Mucosa of rectum (tissue), 2 donors: ENCODE measurements at regions not wholly inside any gene's neighbourhood (a gene's known extent, or its start where the extent isn't known, plus 50 kb on each side); places are given as distances from the start of the nearest gene placed in this dataset.

ENCODE experiments used
- H3K27ac ChIP-seq, 2 donors: one replicate each; pipeline ENCODE4 v1.7.0; 2013; ENCODE audit warnings: inconsistent platforms in 2 of 2, low read depth in 2 of 2, low read length in 2 of 2
- H3K27me3 ChIP-seq, 2 donors: one replicate each; pipeline ENCODE4 v1.7.0; 2013; ENCODE audit warnings: low read length in 2 of 2; ENCODE audit not compliant: control insufficient read depth in 2 of 2, insufficient read depth in 2 of 2
- H3K36me3 ChIP-seq, 2 donors: one replicate each; pipeline ENCODE4 v1.7.0; 2013; ENCODE audit warnings: low read length in 2 of 2; ENCODE audit not compliant: control insufficient read depth in 2 of 2, insufficient read depth in 2 of 2
- H3K4me1 ChIP-seq, 2 donors: one replicate each; pipeline ENCODE4 v1.7.0; 2013; ENCODE audit warnings: low read length in 2 of 2, mild to moderate bottlenecking in 1 of 2; ENCODE audit not compliant: control insufficient read depth in 2 of 2, insufficient read depth in 2 of 2
- H3K4me3 ChIP-seq, 2 donors: one replicate each; pipeline ENCODE4 v1.7.0; 2013; ENCODE audit warnings: low read length in 2 of 2
- H3K9ac ChIP-seq, 2 donors: one replicate each; pipeline ENCODE4 v1.7.0; 2013; ENCODE audit warnings: low read length in 2 of 2, low read depth in 1 of 2, mild to moderate bottlenecking in 1 of 2
- H3K9me3 ChIP-seq, 2 donors: one replicate each; pipeline ENCODE4 v1.7.0; 2013; ENCODE audit warnings: low read length in 2 of 2; ENCODE audit not compliant: control insufficient read depth in 2 of 2
- donor health status: healthy.
- donor health status: Normal muscosa, but diverticular disease.

- Histone ChIP-seq H3K4me3 (no peak overlapping the region), H3K4me1 (no peaks in the 10 kb centered on the region), H3K36me3 (no peaks in the 10 kb centered on the region), H3K9ac (no peak overlapping the region), H3K27ac (no peak overlapping the region), H3K27me3 (no peaks in the 10 kb centered on the region), H3K9me3 (no peaks in the 10 kb centered on the region)
These were observed 64.4 kb downstream of the CCDC54 start for GRCh38 chr3:107441617-107442016.

- no peak overlapping the region for H3K9ac ChIP-seq
- H3K9me3 ChIP-seq = no peaks in the 10 kb centered on the region
- H3K27ac ChIP-seq = no peak overlapping the region
- no peaks in the 10 kb centered on the region for H3K4me1 ChIP-seq
- no peaks in the 10 kb centered on the region for H3K36me3 ChIP-seq
- H3K4me3 ChIP-seq = no peak overlapping the region
- H3K27me3 ChIP-seq = no peaks in the 10 kb centered on the region
These were observed 66.2 kb downstream of the CCDC54 start for GRCh38 chr3:107443461-107443860.

- no peak overlapping the region for H3K9ac ChIP-seq
- H3K4me3 ChIP-seq = no peak overlapping the region
- H3K36me3 ChIP-seq = no peaks in the 10 kb centered on the region
- no peaks in the 10 kb centered on the region for H3K9me3 ChIP-seq
- H3K4me1 ChIP-seq = no peaks in the 10 kb centered on the region
- H3K27ac ChIP-seq = no peak overlapping the region
- no peaks in the 10 kb centered on the region for H3K27me3 ChIP-seq
These were observed 69.5 kb downstream of the CCDC54 start for GRCh38 chr3:107446706-107447105.

GRCh38 chr3:107450254-107450893 lies 72.4 kb upstream of the BBX start:
- H3K27ac ChIP-seq = no peak overlapping the region
- no peaks in the 10 kb centered on the region for H3K27me3 ChIP-seq
- H3K9me3 ChIP-seq = no peaks in the 10 kb centered on the region
- no peak overlapping the region for H3K9ac ChIP-seq
- no peak overlapping the region for H3K4me3 ChIP-seq
- no peaks in the 10 kb centered on the region for H3K36me3 ChIP-seq
- no peaks in the 10 kb centered on the region for H3K4me1 ChIP-seq

GRCh38 chr3:107452436-107452835 lies 70.3 kb upstream of the BBX start:
- Histone ChIP-seq H3K9me3 (no peaks in the 10 kb centered on the region), H3K27ac (no peak overlapping the region), H3K27me3 (no peaks in the 10 kb centered on the region), H3K4me1 (no peaks in the 10 kb centered on the region), H3K9ac (no peak overlapping the region), H3K36me3 (no peaks in the 10 kb centered on the region), H3K4me3 (no peak overlapping the region)

- no peak overlapping the region for H3K27ac ChIP-seq
- H3K9ac ChIP-seq = no peak overlapping the region
- H3K4me1 ChIP-seq = no peaks in the 10 kb centered on the region
- H3K36me3 ChIP-seq = no peaks in the 10 kb centered on the region
- no peaks in the 10 kb centered on the region for H3K27me3 ChIP-seq
- H3K9me3 ChIP-seq = no peaks in the 10 kb centered on the region
- no peak overlapping the region for H3K4me3 ChIP-seq
These were observed 69.3 kb upstream of the BBX start for GRCh38 chr3:107453504-107453903.

GRCh38 chr3:107455621-107456020 lies 67.1 kb upstream of the BBX start:
- H3K4me1 ChIP-seq = no peaks in the 10 kb centered on the region
- no peak overlapping the region for H3K4me3 ChIP-seq
- H3K27ac ChIP-seq = no peak overlapping the region
- H3K9ac ChIP-seq = no peak overlapping the region
- no peaks in the 10 kb centered on the region for H3K27me3 ChIP-seq
- no peaks in the 10 kb centered on the region for H3K36me3 ChIP-seq
- no peaks in the 10 kb centered on the region for H3K9me3 ChIP-seq

- no peaks in the 10 kb centered on the region for H3K9me3 ChIP-seq
- no peak overlapping the region for H3K27ac ChIP-seq
- H3K36me3 ChIP-seq = no peaks in the 10 kb centered on the region
- no peak overlapping the region for H3K4me3 ChIP-seq
- H3K9ac ChIP-seq = no peak overlapping the region
- no peaks in the 10 kb centered on the region for H3K27me3 ChIP-seq
- no peaks in the 10 kb centered on the region for H3K4me1 ChIP-seq
These were observed 66.3 kb upstream of the BBX start for GRCh38 chr3:107456501-107456900.

- no peak overlapping the region for H3K9ac ChIP-seq
- H3K4me3 ChIP-seq = no peak overlapping the region
- no peaks in the 10 kb centered on the region for H3K27me3 ChIP-seq
- H3K9me3 ChIP-seq = no peaks in the 10 kb centered on the region
- no peak overlapping the region for H3K27ac ChIP-seq
- no peaks in the 10 kb centered on the region for H3K4me1 ChIP-seq
- no peaks in the 10 kb centered on the region for H3K36me3 ChIP-seq
These were observed 63.9 kb upstream of the BBX start for GRCh38 chr3:107458871-107459270.

- Histone ChIP-seq H3K9me3 (no peaks in the 10 kb centered on the region), H3K9ac (no peak overlapping the region), H3K4me3 (no peak overlapping the region), H3K27me3 (no peaks in the 10 kb centered on the region), H3K4me1 (no peaks in the 10 kb centered on the region), H3K36me3 (no peaks in the 10 kb centered on the region), H3K27ac (no peak overlapping the region)
These were observed 61.0 kb upstream of the BBX start for GRCh38 chr3:107461721-107462120.

- Histone ChIP-seq H3K9ac (no peak overlapping the region), H3K4me1 (no peaks in the 10 kb centered on the region), H3K9me3 (no peaks in the 10 kb centered on the region), H3K27me3 (no peaks in the 10 kb centered on the region), H3K36me3 (no peaks in the 10 kb centered on the region), H3K4me3 (no peak overlapping the region), H3K27ac (no peak overlapping the region)
These were observed 58.7 kb upstream of the BBX start for GRCh38 chr3:107464037-107464436.
